SK-N-SH (cell line): ENCODE measurements at regions not wholly inside any gene's neighbourhood (a gene's known extent, or its start where the extent isn't known, plus 50 kb on each side); places are given as distances from the start of the nearest gene placed in this dataset.

ENCODE experiments used
- CTCF ChIA-PET: fragments of 300-600, 350-600 bp; formaldehyde crosslinking; extraction: SDS; loops from one replicate; lab custom pipeline; 2021; lab: Yijun Ruan, JAX
- POLR2A ChIA-PET: fragments of 350-600 bp; sonication (Branson Sonifier 250); formaldehyde crosslinking; extraction: SDS; loops from one replicate; lab custom pipeline; 2020; ENCODE audit warnings: antibody characterized with exemption, inconsistent platforms; lab: Yijun Ruan, JAX
- DNase-seq: peaks from one replicate; pipeline ENCODE4 v3.0.0; 2012
- H2AFZ ChIP-seq: fragments of 200-600 bp; sonication (generic); 2 replicates; pipeline ENCODE4 v1.8.1; 2016; ENCODE audit warnings: antibody characterized with exemption, mild to moderate bottlenecking, low read depth
- H3F3A ChIP-seq: fragments of 200-600 bp; sonication (generic); replicated peaks from 2 replicates; pipeline ENCODE3; 2016; ENCODE audit warnings: antibody characterized with exemption, mild to moderate bottlenecking; ENCODE audit not compliant: insufficient read depth
- H3K27ac ChIP-seq, 2 experiments: fragments of 200-500 bp in 1 of 2; fragments of 200-600 bp in 1 of 2; sonication (Bioruptor generic) in 1 of 2; sonication (generic), shearing (Covaris generic) in 1 of 2; 2 replicates each; pipeline versions ENCODE4 v1.5.1 to v1.6.1; 2014 to 2016; ENCODE audit warnings: low read depth in 2 of 2, inconsistent platforms in 1 of 2, low read length in 1 of 2, mild to moderate bottlenecking in 1 of 2, mixed read lengths in 1 of 2
- H3K27me3 ChIP-seq: fragments of 200-600 bp; sonication (generic), shearing (Covaris generic); 2 replicates; pipeline ENCODE4 v1.6.1; 2016; ENCODE audit warnings: mixed run types; ENCODE audit not compliant: insufficient read depth
- H3K36me3 ChIP-seq, 2 experiments: fragments of 200-500 bp in 1 of 2; fragments of 200-600 bp in 1 of 2; sonication (Bioruptor generic) in 1 of 2; sonication (generic) in 1 of 2; replicated peaks in 1 of 2; 2 replicates each; pipeline versions ENCODE3 to v1.5.1; 2014 to 2016; ENCODE audit warnings: low read length in 1 of 2, mild to moderate bottlenecking in 1 of 2; ENCODE audit not compliant: insufficient read depth in 2 of 2, control insufficient read depth in 1 of 2
- H3K4me1 ChIP-seq, 2 experiments: fragments of 200-500 bp in 1 of 2; fragments of 200-600 bp in 1 of 2; sonication (Bioruptor generic) in 1 of 2; sonication (generic), shearing (Covaris generic) in 1 of 2; 2 replicates each; pipeline versions ENCODE4 v1.5.1 to v1.6.1; 2014 to 2016; ENCODE audit warnings: low read depth in 1 of 2, low read length in 1 of 2, mixed run types in 1 of 2; ENCODE audit not compliant: insufficient read depth in 2 of 2, control insufficient read depth in 1 of 2
- H3K4me2 ChIP-seq: fragments of 200-600 bp; sonication (generic), shearing (Covaris generic); 2 replicates; pipeline ENCODE4 v1.6.1; 2017; ENCODE audit warnings: mixed run types
- H3K4me3 ChIP-seq, 2 experiments: fragments of 200-500 bp in 1 of 2; fragments of 200-600 bp in 1 of 2; sonication (Bioruptor generic) in 1 of 2; sonication (generic), shearing (Covaris generic) in 1 of 2; 2 replicates each; pipeline versions ENCODE4 v1.5.1 to v1.8.1; 2014 to 2016; ENCODE audit warnings: low read depth in 2 of 2, inconsistent platforms in 1 of 2, low read length in 1 of 2, mild to moderate bottlenecking in 1 of 2, mixed read lengths in 1 of 2, moderate library complexity in 1 of 2
- H3K79me2 ChIP-seq: fragments of 200-600 bp; sonication (generic); 2 replicates; pipeline ENCODE4 v1.8.1; 2017; ENCODE audit warnings: mild to moderate bottlenecking; ENCODE audit not compliant: insufficient read depth
- H3K9ac ChIP-seq: fragments of 200-600 bp; sonication (generic); 2 replicates; pipeline ENCODE4 v1.6.1; 2017; ENCODE audit warnings: mixed run types
- H3K9me2 ChIP-seq: fragments of 200-600 bp; sonication (generic); 2 replicates; pipeline ENCODE4 v1.6.1; 2017; ENCODE audit warnings: mixed run types
- H3K9me3 ChIP-seq: fragments of 200-600 bp; sonication (generic); 2 replicates; pipeline ENCODE4 v1.6.1; 2017; ENCODE audit warnings: mixed run types, mild to moderate bottlenecking, moderate library complexity
- H4K20me1 ChIP-seq: fragments of 200-600 bp; sonication (generic); 2 replicates; pipeline ENCODE4 v1.6.1; 2017; ENCODE audit warnings: mild to moderate bottlenecking, mixed run types; ENCODE audit not compliant: insufficient read depth
- CTCF ChIP-seq: fragments of 200-600 bp; sonication (generic); IDR thresholded peaks from 2 replicates; pipeline ENCODE4 v1.6.1; 2017; ENCODE audit warnings: antibody characterized with exemption, mild to moderate bottlenecking, moderate library complexity
- ELF1 ChIP-seq: IDR thresholded peaks from 2 replicates; pipeline ENCODE4 v1.4.0; 2012
- JUND ChIP-seq: IDR thresholded peaks from 2 replicates; pipeline ENCODE4 v1.4.0; 2012
- MXI1 ChIP-seq: IDR thresholded peaks from 2 replicates; pipeline ENCODE4 v1.6.1; 2012; ENCODE audit warnings: mild to moderate bottlenecking, low read depth, low read length, improper control_type of control experiment
- NRF1 ChIP-seq: IDR thresholded peaks from 2 replicates; pipeline ENCODE4 v1.6.1; 2012; ENCODE audit warnings: low read depth, mild to moderate bottlenecking, low read length
- RAD21 ChIP-seq: IDR thresholded peaks from 2 replicates; pipeline ENCODE4 v1.6.1; 2012; ENCODE audit warnings: mild to moderate bottlenecking, low read length
- RCOR1 ChIP-seq: fragments of 150-350 bp; IDR thresholded peaks from 2 replicates; pipeline ENCODE4 v1.6.1; 2017; ENCODE audit warnings: antibody characterized with exemption, low read length
- RXRA ChIP-seq: IDR thresholded peaks from 2 replicates; pipeline ENCODE4 v1.4.0; 2012; ENCODE audit warnings: low read depth, mild to moderate bottlenecking, borderline replicate concordance
- SMC3 ChIP-seq: IDR thresholded peaks from 2 replicates; pipeline ENCODE4 v1.6.1; 2012; ENCODE audit warnings: low read depth, low read length, improper control_type of control experiment
- TCF12 ChIP-seq: IDR thresholded peaks from 2 replicates; pipeline ENCODE4 v1.4.0; 2012
- TEAD4 ChIP-seq: IDR thresholded peaks from 2 replicates; pipeline ENCODE4 v1.4.0; 2012; ENCODE audit warnings: mild to moderate bottlenecking, borderline replicate concordance; ENCODE audit not compliant: insufficient read depth
- USF1 ChIP-seq: IDR thresholded peaks from 2 replicates; pipeline ENCODE4 v1.4.0; 2012; ENCODE audit warnings: low read depth, borderline replicate concordance
- USF2 ChIP-seq: fragments of 150-350 bp; IDR thresholded peaks from 2 replicates; pipeline ENCODE4 v1.6.1; 2017; ENCODE audit warnings: antibody characterized with exemption, low read length, low read depth, borderline replicate concordance
- WGBS: methylation state at CpG from one replicate; pipeline ENCODE4 v1.1.6; 2017; ENCODE audit warnings: low lambda C conversion rate; 5-methylcytosine and 5-hydroxymethylcytosine counted together
- TF ChIP-seq, protein P1 (sequence below): IDR thresholded peaks from 2 replicates; pipeline ENCODE4; 2012
- TF ChIP-seq, protein P2 (sequence below): IDR thresholded peaks from 2 replicates; pipeline ENCODE4 v1.4.0; 2012; ENCODE audit warnings: low read depth
- TF ChIP-seq, protein P3 (sequence below): IDR thresholded peaks from 2 replicates; pipeline ENCODE4 v1.4.0; 2012; ENCODE audit warnings: low read depth, borderline replicate concordance
- TF ChIP-seq, protein P4 (sequence below): IDR thresholded peaks from 2 replicates; pipeline ENCODE4 v1.6.1; 2012; ENCODE audit warnings: mild to moderate bottlenecking, low read depth, low read length, moderate library complexity

DNA sequence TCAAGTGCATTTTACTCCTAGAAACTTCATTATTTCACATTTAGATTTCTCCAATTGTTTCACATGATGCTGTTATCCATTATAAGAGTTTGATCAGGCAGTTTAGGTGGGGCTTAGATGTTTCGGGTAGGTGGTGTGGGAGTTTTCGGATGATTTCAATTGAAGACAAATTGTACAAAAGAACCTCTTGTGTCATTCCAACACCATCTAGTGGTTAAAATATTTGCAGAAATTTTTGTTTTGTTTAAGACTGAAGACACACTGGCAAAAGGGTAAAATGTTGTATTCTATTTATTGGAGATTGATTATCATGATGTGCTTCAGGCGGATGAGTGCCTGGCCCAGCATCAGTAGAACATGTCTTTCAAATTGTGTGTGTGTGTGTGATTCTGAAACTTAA lies 212.7 kb downstream of the SH3BGRL start:
- Histone ChIP-seq H3K9ac (no peak overlapping the region), H3K79me2 (no peaks in the 10 kb centered on the region), H3K4me2 (no peak overlapping the region), H3K4me3 (no peak overlapping the region), H3K36me3 (no peaks in the 10 kb centered on the region), H4K20me1 (no peaks in the 10 kb centered on the region), H3K9me2 (no peaks in the 10 kb centered on the region), H3K9me3 (no peaks in the 10 kb centered on the region), H3K27me3 (no peaks in the 10 kb centered on the region), H3K4me1 (no peaks in the 10 kb centered on the region), H3K27ac (no peak overlapping the region), H3F3A (no peaks in the 10 kb centered on the region), H2AFZ (no peak overlapping the region)
- POLR2A ChIA-PET = no interaction called here
- CTCF ChIA-PET = interaction anchor here (1.0 kb wide), 1 partner anchor 10 kb away, joined by 3 read pairs; no protein-coding TSS in a partner anchor
- no peak for TF ChIP-seq SMC3
- TF ChIP-seq, protein P1, sequence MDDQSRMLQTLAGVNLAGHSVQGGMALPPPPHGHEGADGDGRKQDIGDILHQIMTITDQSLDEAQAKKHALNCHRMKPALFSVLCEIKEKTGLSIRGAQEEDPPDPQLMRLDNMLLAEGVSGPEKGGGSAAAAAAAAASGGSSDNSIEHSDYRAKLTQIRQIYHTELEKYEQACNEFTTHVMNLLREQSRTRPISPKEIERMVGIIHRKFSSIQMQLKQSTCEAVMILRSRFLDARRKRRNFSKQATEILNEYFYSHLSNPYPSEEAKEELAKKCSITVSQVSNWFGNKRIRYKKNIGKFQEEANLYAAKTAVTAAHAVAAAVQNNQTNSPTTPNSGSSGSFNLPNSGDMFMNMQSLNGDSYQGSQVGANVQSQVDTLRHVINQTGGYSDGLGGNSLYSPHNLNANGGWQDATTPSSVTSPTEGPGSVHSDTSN = no peak
- no peak for TF ChIP-seq RXRA
- TF ChIP-seq ELF1 = no peak
- no peak for TF ChIP-seq TCF12
- no peak for TF ChIP-seq MXI1
- TF ChIP-seq USF1 = no peak
- TF ChIP-seq USF2 = no peak
- TF ChIP-seq, protein P2, sequence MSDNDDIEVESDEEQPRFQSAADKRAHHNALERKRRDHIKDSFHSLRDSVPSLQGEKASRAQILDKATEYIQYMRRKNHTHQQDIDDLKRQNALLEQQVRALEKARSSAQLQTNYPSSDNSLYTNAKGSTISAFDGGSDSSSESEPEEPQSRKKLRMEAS = no peak
- TF ChIP-seq, protein P3, sequence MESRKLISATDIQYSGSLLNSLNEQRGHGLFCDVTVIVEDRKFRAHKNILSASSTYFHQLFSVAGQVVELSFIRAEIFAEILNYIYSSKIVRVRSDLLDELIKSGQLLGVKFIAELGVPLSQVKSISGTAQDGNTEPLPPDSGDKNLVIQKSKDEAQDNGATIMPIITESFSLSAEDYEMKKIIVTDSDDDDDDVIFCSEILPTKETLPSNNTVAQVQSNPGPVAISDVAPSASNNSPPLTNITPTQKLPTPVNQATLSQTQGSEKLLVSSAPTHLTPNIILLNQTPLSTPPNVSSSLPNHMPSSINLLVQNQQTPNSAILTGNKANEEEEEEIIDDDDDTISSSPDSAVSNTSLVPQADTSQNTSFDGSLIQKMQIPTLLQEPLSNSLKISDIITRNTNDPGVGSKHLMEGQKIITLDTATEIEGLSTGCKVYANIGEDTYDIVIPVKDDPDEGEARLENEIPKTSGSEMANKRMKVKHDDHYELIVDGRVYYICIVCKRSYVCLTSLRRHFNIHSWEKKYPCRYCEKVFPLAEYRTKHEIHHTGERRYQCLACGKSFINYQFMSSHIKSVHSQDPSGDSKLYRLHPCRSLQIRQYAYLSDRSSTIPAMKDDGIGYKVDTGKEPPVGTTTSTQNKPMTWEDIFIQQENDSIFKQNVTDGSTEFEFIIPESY = no peak
- TF ChIP-seq RCOR1 = no peak
- no peak for TF ChIP-seq NRF1
- no peak for TF ChIP-seq JUND
- TF ChIP-seq TEAD4 = no peak
- 0 out of 2 replicates have a peak, but pooled peaks have one; percentile 15 for TF ChIP-seq RAD21
- TF ChIP-seq, protein P4, sequence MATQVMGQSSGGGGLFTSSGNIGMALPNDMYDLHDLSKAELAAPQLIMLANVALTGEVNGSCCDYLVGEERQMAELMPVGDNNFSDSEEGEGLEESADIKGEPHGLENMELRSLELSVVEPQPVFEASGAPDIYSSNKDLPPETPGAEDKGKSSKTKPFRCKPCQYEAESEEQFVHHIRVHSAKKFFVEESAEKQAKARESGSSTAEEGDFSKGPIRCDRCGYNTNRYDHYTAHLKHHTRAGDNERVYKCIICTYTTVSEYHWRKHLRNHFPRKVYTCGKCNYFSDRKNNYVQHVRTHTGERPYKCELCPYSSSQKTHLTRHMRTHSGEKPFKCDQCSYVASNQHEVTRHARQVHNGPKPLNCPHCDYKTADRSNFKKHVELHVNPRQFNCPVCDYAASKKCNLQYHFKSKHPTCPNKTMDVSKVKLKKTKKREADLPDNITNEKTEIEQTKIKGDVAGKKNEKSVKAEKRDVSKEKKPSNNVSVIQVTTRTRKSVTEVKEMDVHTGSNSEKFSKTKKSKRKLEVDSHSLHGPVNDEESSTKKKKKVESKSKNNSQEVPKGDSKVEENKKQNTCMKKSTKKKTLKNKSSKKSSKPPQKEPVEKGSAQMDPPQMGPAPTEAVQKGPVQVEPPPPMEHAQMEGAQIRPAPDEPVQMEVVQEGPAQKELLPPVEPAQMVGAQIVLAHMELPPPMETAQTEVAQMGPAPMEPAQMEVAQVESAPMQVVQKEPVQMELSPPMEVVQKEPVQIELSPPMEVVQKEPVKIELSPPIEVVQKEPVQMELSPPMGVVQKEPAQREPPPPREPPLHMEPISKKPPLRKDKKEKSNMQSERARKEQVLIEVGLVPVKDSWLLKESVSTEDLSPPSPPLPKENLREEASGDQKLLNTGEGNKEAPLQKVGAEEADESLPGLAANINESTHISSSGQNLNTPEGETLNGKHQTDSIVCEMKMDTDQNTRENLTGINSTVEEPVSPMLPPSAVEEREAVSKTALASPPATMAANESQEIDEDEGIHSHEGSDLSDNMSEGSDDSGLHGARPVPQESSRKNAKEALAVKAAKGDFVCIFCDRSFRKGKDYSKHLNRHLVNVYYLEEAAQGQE = no peak
- TF ChIP-seq CTCF = peak; percentile 36
- no peak for DNase-seq
- 3% methylated on average over 3 of the region's 3 CpGs for WGBS
